ENCODE measurements at regions not wholly inside any gene's neighbourhood (a gene's known extent, or its start where the extent isn't known, plus 50 kb on each side); places are given as distances from the start of the nearest gene placed in this dataset.
"Not testable (repeated sequence)": the region's sequence is repeated elsewhere in the genome, so short reads cannot be mapped to it uniquely, and the experiment has no call there.

DNA sequence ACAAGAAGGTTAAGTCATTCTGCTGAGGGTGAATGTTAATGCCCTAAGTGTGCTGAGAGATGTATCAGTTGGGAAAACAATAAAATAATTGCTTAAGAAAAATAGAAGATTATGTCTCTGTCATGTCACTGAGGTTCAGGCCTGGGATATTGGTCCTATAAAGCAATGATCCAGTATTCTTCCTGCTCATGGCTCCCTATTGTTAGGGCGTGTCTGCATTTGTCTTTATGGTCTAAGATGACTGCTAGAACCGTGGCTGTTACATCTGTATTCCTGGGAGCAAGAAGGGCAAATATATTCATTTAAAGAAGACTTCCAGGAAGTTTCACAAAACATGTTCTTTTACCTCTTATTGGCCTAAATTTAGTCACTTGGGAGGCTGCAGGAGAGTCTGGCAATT, 125.0 kb downstream of the KCNE4 start:
- DNase-seq (ENCODE audit: low read depth) = no peak
- H3K4me3 ChIP-seq (ENCODE audit: low read depth, low read length) = no peak overlapping the region
- TF ChIP-seq, protein P1, sequence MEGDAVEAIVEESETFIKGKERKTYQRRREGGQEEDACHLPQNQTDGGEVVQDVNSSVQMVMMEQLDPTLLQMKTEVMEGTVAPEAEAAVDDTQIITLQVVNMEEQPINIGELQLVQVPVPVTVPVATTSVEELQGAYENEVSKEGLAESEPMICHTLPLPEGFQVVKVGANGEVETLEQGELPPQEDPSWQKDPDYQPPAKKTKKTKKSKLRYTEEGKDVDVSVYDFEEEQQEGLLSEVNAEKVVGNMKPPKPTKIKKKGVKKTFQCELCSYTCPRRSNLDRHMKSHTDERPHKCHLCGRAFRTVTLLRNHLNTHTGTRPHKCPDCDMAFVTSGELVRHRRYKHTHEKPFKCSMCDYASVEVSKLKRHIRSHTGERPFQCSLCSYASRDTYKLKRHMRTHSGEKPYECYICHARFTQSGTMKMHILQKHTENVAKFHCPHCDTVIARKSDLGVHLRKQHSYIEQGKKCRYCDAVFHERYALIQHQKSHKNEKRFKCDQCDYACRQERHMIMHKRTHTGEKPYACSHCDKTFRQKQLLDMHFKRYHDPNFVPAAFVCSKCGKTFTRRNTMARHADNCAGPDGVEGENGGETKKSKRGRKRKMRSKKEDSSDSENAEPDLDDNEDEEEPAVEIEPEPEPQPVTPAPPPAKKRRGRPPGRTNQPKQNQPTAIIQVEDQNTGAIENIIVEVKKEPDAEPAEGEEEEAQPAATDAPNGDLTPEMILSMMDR (IDR thresholded peaks at IDR 0.05; ENCODE audit: low read depth, low read length, missing control alignments) = no peak

DNA sequence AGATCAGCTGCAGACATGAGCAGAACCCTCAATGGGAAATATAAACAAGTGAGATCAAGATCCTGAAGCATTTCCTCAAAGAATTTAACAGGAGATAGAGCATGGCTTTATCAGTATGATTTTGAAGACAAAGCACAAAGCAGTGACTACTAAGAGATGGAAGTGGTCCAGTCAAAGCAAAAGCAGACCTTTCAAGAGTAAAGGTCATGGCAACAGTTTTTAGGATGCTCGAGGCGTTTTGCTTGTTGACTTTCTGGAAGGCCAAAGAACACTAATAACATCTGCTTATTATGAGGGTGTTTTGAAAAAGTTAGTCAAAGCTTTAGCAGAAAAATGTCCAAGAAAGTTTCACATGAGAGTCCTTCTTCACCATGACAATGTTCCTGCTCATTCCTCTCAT, 128.5 kb downstream of the KCNE4 start:
- TF ChIP-seq, protein P1 (IDR thresholded peaks at IDR 0.05; ENCODE audit: low read depth, low read length, missing control alignments) = no peak

DNA sequence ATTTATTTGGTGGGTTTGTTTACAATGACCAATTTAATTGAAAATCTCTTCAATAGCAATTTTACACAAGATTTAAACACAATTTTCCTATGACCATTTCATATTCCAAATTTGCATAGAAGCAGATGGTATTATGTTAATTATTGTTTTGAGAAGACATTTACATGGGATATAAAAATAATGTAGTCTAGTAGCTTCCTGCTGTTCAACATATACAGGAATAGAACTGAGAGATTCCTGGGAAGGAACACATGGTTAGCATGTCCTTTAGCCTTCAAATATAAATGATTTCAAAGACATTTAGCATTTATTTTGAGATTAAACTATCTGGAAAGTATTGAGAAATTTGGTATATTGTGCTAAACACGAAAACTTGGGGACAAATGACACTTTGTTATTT, 129.6 kb downstream of the KCNE4 start:
- no peak for DNase-seq (ENCODE audit: low read depth)
- H3K4me3 ChIP-seq (ENCODE audit: low read depth, low read length) = no peak overlapping the region
- TF ChIP-seq, protein P1 (IDR thresholded peaks at IDR 0.05; ENCODE audit: low read depth, low read length, missing control alignments) = no peak

More for the DNA sequence above, 128.5 kb downstream of the KCNE4 start:
- no peak overlapping the region for H3K4me3 ChIP-seq (ENCODE audit: low read depth, low read length)
- DNase-seq (ENCODE audit: low read depth) = no peak

DNA sequence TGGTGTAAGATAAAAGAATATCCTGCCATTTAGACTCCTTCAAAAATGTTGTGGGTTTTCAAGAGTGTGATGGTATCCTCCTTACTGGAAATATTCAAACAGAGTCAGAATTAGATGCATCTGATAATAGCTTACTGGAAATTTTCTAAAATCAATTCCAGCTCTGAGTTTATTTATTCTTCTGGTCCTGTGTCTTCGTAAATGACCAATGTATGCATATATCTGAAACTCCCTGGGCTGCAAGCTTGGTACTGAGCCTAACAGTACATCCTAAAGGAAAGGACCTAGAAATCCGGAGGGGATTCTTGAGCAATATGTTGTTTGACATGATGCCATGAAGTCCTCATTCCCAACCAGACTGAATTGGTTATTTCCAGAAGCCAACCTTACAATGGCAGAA, 130.4 kb downstream of the KCNE4 start:
- TF ChIP-seq, protein P1 (IDR thresholded peaks at IDR 0.05; ENCODE audit: low read depth, low read length, missing control alignments) = no peak
- no peak for DNase-seq (ENCODE audit: low read depth)
- H3K4me3 ChIP-seq (ENCODE audit: low read depth, low read length) = no peak overlapping the region

DNA sequence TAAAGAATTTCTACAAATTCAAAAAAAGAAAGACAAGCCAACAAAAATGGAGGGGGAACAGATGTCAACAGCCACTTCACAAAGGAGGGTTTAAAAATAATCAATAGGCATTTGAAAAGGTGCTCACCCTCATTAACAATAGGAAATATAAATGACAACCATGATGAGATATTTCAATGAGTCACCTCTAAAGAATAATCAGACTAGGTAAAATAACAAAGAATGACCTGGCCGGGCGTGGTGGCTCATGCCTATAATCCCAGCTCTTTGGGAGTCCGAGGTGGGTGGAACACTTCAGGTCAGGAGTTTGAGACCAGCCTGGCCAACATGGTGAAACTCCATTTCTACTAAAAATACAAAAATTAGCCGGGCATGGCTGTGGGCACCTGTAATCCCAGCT, 133.6 kb downstream of the KCNE4 start:
- TF ChIP-seq, protein P1 (IDR thresholded peaks at IDR 0.05; ENCODE audit: low read depth, low read length, missing control alignments) = no peak
- no peak for DNase-seq (ENCODE audit: low read depth)
- H3K4me3 ChIP-seq (ENCODE audit: low read depth, low read length) = no peak overlapping the region

DNA sequence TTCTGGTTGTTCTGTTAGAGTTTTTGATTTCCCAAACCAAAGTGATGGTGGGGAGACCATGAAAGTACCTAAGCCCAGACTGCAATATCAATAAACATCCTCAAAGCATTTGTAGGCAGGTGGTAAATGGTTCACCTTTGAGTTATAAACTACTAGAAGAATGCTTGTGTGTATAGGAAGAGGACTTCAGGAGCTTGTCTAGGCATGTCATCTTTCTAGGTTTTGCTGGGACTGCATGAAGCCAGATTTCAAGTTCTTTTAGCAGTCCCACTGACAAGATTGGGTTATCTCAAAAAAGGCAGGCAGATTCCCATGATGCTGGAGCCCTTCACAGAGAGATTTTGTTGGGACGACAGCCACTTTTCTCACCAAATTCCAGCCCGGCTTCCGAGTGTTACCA, 135.3 kb downstream of the KCNE4 start:
- TF ChIP-seq, protein P1 (IDR thresholded peaks at IDR 0.05; ENCODE audit: low read depth, low read length, missing control alignments) = no peak
- DNase-seq (ENCODE audit: low read depth) = no peak
- H3K4me3 ChIP-seq (ENCODE audit: low read depth, low read length) = no peak overlapping the region

DNA sequence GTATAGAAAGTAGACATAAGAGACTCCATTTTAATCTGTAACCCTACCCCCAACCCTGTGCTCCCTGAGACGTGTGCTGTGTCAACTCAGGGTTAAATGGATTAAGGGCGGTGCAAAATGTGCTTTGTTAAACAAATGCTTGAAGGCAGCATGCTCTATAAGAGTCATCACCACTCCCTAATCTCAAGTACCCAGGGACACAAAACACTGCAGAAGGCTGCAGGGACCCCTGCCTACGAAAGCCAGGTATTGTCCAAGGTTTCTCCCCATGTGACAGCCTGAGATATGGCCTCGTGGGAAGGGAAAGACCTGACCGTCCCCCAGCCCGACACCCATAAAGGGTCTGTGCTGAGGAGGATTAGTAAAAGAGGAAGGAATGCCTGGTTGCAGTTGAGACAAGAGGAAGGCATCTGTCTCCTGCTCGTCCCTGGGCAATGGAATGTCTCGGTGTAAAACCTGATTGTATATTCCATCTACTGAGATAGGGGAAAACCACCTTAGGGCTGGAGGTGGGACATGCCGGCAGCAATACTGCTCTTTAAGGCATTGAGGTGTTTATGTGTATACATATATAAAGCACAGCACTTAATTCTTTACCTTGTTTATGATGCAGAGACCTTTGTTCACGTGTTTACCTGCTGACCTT, 138.7 kb downstream of the KCNE4 start:
- H3K4me3 ChIP-seq (ENCODE audit: low read depth, low read length); DNase-seq (ENCODE audit: low read depth): not testable (repeated sequence)

Measured in GM12864 (cell line).